Osteoblast (primary cell): ENCODE measurements at regions not wholly inside any gene's neighbourhood (a gene's known extent, or its start where the extent isn't known, plus 50 kb on each side); places are given as distances from the start of the nearest gene placed in this dataset.

Experiments used
- DNase-seq: peaks from one replicate; pipeline ENCODE4 v3.0.0; 2011; ENCODE audit warnings: low spot score, mixed read lengths; ENCODE audit not compliant: insufficient read length; ENCODE audit errors: missing footprints
- H2AFZ ChIP-seq: 2 replicates; pipeline ENCODE4 v1.6.0; 2011; ENCODE audit warnings: mild to moderate bottlenecking, low read length
- H3K27ac ChIP-seq: 2 replicates; pipeline ENCODE4 v1.5.1; 2011; ENCODE audit warnings: mild to moderate bottlenecking, low read depth, low read length, moderate library complexity
- H3K27me3 ChIP-seq: 2 replicates; pipeline ENCODE4 v1.6.0; 2012; ENCODE audit warnings: mild to moderate bottlenecking, control low read depth, inconsistent platforms, low read length, moderate library complexity; ENCODE audit not compliant: insufficient read depth
- H3K36me3 ChIP-seq: 2 replicates; pipeline ENCODE4 v1.5.1; 2011; ENCODE audit warnings: mild to moderate bottlenecking, low read length, control low read depth, moderate library complexity; ENCODE audit not compliant: insufficient read depth
- H3K4me1 ChIP-seq: 2 replicates; pipeline ENCODE4 v1.5.1; 2011; ENCODE audit warnings: mild to moderate bottlenecking, low read length, control low read depth, moderate library complexity; ENCODE audit not compliant: insufficient read depth
- H3K4me2 ChIP-seq: 2 replicates; pipeline ENCODE4 v1.6.0; 2011; ENCODE audit warnings: mild to moderate bottlenecking, low read length; ENCODE audit not compliant: insufficient read depth
- H3K4me3 ChIP-seq: fragments of 200-600 bp; sonication (generic); 3 replicates; pipeline ENCODE4 v1.5.1; 2012; ENCODE audit warnings: mild to moderate bottlenecking, low read length, inconsistent platforms; ENCODE audit not compliant: insufficient read depth
- H3K79me2 ChIP-seq: 2 replicates; pipeline ENCODE4 v1.6.0; 2012; ENCODE audit warnings: mild to moderate bottlenecking, low read length, control low read depth, inconsistent platforms; ENCODE audit not compliant: insufficient read depth
- H3K9me3 ChIP-seq: 2 replicates; pipeline ENCODE4 v1.5.1; 2011; ENCODE audit warnings: low read depth, low read length, control low read depth
- H4K20me1 ChIP-seq: 2 replicates; pipeline ENCODE4 v1.6.0; 2012; ENCODE audit warnings: mild to moderate bottlenecking, low read length, control low read depth; ENCODE audit not compliant: insufficient read depth
- TF ChIP-seq, protein P1 (sequence below): IDR thresholded peaks from 2 replicates; pipeline ENCODE4 v1.5.1; 2011; ENCODE audit warnings: mild to moderate bottlenecking, low read depth, low read length, moderate library complexity; ENCODE audit errors: extremely low read depth

DNA sequence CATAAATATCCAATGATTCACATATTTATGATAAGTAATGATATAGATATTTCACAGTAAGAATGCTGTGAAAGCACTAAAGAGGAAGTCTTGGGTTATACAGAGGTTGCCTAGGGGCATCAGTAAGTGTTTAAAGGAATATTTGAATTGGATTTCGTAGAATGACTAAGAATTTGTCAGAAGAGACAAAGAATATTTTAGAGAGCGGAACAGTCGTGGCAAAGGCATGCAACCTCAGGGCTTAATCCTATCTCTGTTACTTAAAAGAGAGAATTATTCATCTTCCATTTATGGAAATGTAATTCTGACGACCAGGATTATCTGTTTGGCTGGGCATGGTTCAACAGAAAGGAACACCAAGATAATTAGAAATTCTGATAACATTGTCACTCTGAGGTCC is 171.9 kb upstream of the NR5A2 start:
- Histone ChIP-seq H3K27ac (no peak overlapping the region), H3K36me3 (no peaks in the 10 kb centered on the region), H3K27me3 (no peaks in the 10 kb centered on the region), H3K9me3 (no peaks in the 10 kb centered on the region), H3K4me3 (no peak overlapping the region), H3K4me2 (no peak overlapping the region), H4K20me1 (no peaks in the 10 kb centered on the region), H3K79me2 (no peaks in the 10 kb centered on the region), H2AFZ (no peak overlapping the region), H3K4me1 (no peaks in the 10 kb centered on the region)
- TF ChIP-seq, protein P1, sequence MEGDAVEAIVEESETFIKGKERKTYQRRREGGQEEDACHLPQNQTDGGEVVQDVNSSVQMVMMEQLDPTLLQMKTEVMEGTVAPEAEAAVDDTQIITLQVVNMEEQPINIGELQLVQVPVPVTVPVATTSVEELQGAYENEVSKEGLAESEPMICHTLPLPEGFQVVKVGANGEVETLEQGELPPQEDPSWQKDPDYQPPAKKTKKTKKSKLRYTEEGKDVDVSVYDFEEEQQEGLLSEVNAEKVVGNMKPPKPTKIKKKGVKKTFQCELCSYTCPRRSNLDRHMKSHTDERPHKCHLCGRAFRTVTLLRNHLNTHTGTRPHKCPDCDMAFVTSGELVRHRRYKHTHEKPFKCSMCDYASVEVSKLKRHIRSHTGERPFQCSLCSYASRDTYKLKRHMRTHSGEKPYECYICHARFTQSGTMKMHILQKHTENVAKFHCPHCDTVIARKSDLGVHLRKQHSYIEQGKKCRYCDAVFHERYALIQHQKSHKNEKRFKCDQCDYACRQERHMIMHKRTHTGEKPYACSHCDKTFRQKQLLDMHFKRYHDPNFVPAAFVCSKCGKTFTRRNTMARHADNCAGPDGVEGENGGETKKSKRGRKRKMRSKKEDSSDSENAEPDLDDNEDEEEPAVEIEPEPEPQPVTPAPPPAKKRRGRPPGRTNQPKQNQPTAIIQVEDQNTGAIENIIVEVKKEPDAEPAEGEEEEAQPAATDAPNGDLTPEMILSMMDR, result no peak
- no peak for DNase-seq

DNA sequence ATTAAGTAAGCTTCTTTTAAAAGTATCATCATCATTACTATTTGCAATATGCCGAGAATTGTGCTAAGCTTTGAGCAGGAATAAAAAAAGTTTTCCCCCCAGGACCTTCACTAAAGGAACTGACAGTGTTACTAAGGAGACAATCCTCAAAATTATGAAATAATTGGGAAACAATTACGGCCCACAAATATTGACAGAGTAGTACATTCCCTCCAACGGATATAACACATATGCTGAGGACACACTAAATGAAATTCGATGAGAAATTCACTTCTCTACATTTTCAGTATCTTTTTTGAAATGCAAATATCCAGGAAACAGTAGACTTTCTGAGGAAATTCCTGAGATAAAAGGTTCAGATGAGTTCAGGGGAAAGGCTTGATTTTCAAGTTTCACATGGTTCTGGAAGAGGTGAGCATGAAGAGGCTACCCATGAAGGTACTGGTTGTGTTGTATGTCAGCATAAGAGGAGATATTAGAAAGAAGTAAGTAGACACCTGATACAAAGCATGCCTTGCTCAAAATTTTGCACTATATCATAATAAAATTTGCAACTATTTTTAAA is 171.2 kb upstream of the NR5A2 start:
- no peak overlapping the region for H3K4me2 ChIP-seq
- H4K20me1 ChIP-seq, result no peaks in the 10 kb centered on the region
- TF ChIP-seq, protein P1, result no peak
- no peaks in the 10 kb centered on the region for H3K27me3 ChIP-seq
- H3K9me3 ChIP-seq, result no peaks in the 10 kb centered on the region
- no peaks in the 10 kb centered on the region for H3K4me1 ChIP-seq
- H3K36me3 ChIP-seq, result no peaks in the 10 kb centered on the region
- H2AFZ ChIP-seq, result no peak overlapping the region
- no peak overlapping the region for H3K4me3 ChIP-seq
- H3K27ac ChIP-seq, result no peak overlapping the region
- H3K79me2 ChIP-seq, result no peaks in the 10 kb centered on the region
- no peak for DNase-seq

DNA sequence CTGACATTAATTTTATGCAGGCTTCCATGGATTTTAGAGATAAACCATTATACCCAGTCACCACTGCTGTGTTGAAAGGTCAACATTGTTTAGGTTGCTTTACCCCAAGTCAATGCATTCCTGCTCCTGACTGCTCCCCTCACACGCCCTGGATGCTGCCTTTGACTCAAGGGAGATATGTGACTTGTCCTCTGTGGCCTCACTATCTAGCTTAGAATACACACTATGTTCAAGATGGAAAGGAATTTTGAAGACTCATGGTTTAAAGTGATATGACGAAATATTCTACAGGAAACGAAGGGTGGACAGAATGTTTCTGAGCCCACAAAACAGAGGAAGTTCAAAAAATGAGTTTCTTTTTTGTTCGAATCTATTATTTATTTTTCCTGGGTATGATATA is 170.4 kb upstream of the NR5A2 start:
- no peak overlapping the region for H2AFZ ChIP-seq
- no peak overlapping the region for H3K4me3 ChIP-seq
- no peak overlapping the region for H3K4me2 ChIP-seq
- no peaks in the 10 kb centered on the region for H3K79me2 ChIP-seq
- H4K20me1 ChIP-seq, result no peaks in the 10 kb centered on the region
- TF ChIP-seq, protein P1, result no peak
- DNase-seq, result peak; percentile 34
- H3K36me3 ChIP-seq, result no peaks in the 10 kb centered on the region
- no peaks in the 10 kb centered on the region for H3K9me3 ChIP-seq
- no peak overlapping the region for H3K27ac ChIP-seq
- no peaks in the 10 kb centered on the region for H3K27me3 ChIP-seq
- no peaks in the 10 kb centered on the region for H3K4me1 ChIP-seq

DNA sequence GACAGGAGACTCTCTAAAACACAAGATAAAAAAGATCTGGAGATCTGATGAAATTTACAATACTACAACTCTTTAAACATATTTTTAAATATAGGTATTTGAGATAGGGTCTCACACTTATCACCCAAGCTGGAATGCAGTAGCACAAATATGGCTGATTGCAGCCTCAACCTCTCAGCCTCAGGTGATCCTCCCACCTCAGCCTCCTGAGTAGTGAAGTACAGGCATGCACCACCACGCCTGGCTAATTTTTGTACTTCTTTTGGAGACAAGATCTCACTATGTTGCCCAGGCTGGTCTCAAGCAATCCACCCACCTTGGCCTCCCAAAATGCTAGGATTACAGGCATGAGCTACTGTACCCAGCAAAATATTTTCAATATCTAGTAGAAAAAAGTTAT is 170.0 kb upstream of the NR5A2 start:
- H3K27me3 ChIP-seq, result no peaks in the 10 kb centered on the region
- H3K36me3 ChIP-seq, result no peaks in the 10 kb centered on the region
- TF ChIP-seq, protein P1, result no peak
- no peaks in the 10 kb centered on the region for H3K9me3 ChIP-seq
- H3K79me2 ChIP-seq, result no peaks in the 10 kb centered on the region
- H3K4me3 ChIP-seq, result no peak overlapping the region
- no peaks in the 10 kb centered on the region for H3K4me1 ChIP-seq
- no peaks in the 10 kb centered on the region for H4K20me1 ChIP-seq
- DNase-seq, result no peak
- H2AFZ ChIP-seq, result no peak overlapping the region
- H3K27ac ChIP-seq, result no peak overlapping the region
- H3K4me2 ChIP-seq, result no peak overlapping the region
